HepG2 (cell line): ENCODE measurements at regions not wholly inside any gene's neighbourhood (a gene's known extent, or its start where the extent isn't known, plus 50 kb on each side); places are given as distances from the start of the nearest gene placed in this dataset.
"Not testable (repeated sequence)": the region's sequence is repeated elsewhere in the genome, so short reads cannot be mapped to it uniquely, and the experiment has no call there.

Experiments
- ATAC-seq: fragments of 200-7000 bp; cut with Tn5 transposase; 3 replicates; pipeline ENCODE4 v1.9.1; 2020; ENCODE audit warnings: mild to moderate bottlenecking, moderate library complexity
- BruUV-seq: library from RNA; stranded (reverse); fragments of 400-500 nt; replicated peaks from 2 replicates; lab custom pipeline; 2021; lab: Mats Ljungman, UMichigan
- CTCF ChIA-PET: fragments of 300-600 bp; formaldehyde crosslinking; extraction: SDS; loops from one replicate; lab custom pipeline; 2021; ENCODE audit warnings: low total read pairs, inconsistent platforms, low intra/inter-chr PET ratio; lab: Yijun Ruan, JAX
- POLR2A ChIA-PET: fragments of 350-600 bp; sonication (Branson Sonifier 250); formaldehyde crosslinking; loops from one replicate; lab custom pipeline; 2020; ENCODE audit warnings: antibody characterized with exemption, inconsistent platforms; lab: Yijun Ruan, JAX
- DNase-seq: peaks from one replicate; pipeline ENCODE4 v3.0.0-alpha.2; 2015; ENCODE audit warnings: low spot score
- FAIRE-seq: peaks from 3 replicates; lab custom pipeline; 2011; peaks lifted over from hg19 to GRCh38; lab: Jason Lieb, UNC
- H2AFZ ChIP-seq: one replicate; pipeline ENCODE4 v1.6.1; 2011; ENCODE audit warnings: low read length, inconsistent platforms
- H3K27ac ChIP-seq: fragments of 300-600 bp; 3 replicates; pipeline ENCODE4 v1.8.0; 2011; ENCODE audit warnings: mixed run types, mild to moderate bottlenecking, mixed read lengths, low read length, inconsistent platforms; ENCODE audit not compliant: insufficient read depth; ENCODE audit errors: extremely low read length
- H3K27me3 ChIP-seq, 2 experiments: fragments of 200-600 bp in 1 of 2; 2 replicates in 1 of 2; 3 replicates in 1 of 2; pipeline versions ENCODE4 v1.6.0 to v1.8.0; 2011; ENCODE audit warnings: low read length in 2 of 2, mild to moderate bottlenecking in 2 of 2, moderate library complexity in 2 of 2, inconsistent platforms in 1 of 2; ENCODE audit not compliant: insufficient read depth in 2 of 2, control insufficient read depth in 1 of 2
- H3K36me3 ChIP-seq, 2 experiments: fragments of 200-600 bp in 1 of 2; replicated peaks in 1 of 2; 2 replicates in 1 of 2; 3 replicates in 1 of 2; pipeline versions ENCODE4 v1.5.1 to v1.8.0; 2011; ENCODE audit warnings: low read length in 2 of 2, inconsistent platforms in 1 of 2; ENCODE audit not compliant: insufficient read depth in 2 of 2, control insufficient read depth in 1 of 2
- H3K4me1 ChIP-seq: 2 replicates; pipeline ENCODE4 v1.5.1; 2012; ENCODE audit warnings: low read length, inconsistent platforms; ENCODE audit not compliant: insufficient read depth
- H3K4me2 ChIP-seq: 2 replicates; pipeline ENCODE4 v1.6.0; 2011; ENCODE audit warnings: low read depth, low read length, inconsistent platforms
- H3K4me3 ChIP-seq, 3 experiments: fragments of 200-600 bp in 1 of 3; sonication (generic), shearing (Covaris generic) in 1 of 3; replicated peaks in 1 of 3; 2 replicates each; pipeline ENCODE4 v1.5.1; 2011 to 2016; ENCODE audit warnings: low read length in 3 of 3, inconsistent platforms in 2 of 3, low read depth in 2 of 3, mild to moderate bottlenecking in 2 of 3, control low read depth in 1 of 3, mixed read lengths in 1 of 3; ENCODE audit not compliant: insufficient read depth in 1 of 3
- H3K79me2 ChIP-seq: one replicate; pipeline ENCODE4 v1.6.1; 2011; ENCODE audit warnings: low read length, inconsistent platforms; ENCODE audit not compliant: insufficient read depth
- H3K9ac ChIP-seq: 2 replicates; pipeline ENCODE4 v1.6.0; 2011; ENCODE audit warnings: mild to moderate bottlenecking, low read depth, low read length, inconsistent platforms; ENCODE audit not compliant: insufficient read depth
- H3K9me3 ChIP-seq: 2 replicates; pipeline ENCODE4 v1.5.1; 2012; ENCODE audit warnings: mild to moderate bottlenecking, low read length
- H4K20me1 ChIP-seq: 2 replicates; pipeline ENCODE4 v1.6.0; 2011; ENCODE audit warnings: inconsistent platforms, mild to moderate bottlenecking, low read length, moderate library complexity; ENCODE audit not compliant: insufficient read depth
- WGBS: methylation state at CpG from one replicate; pipeline ENCODE4 v1.1.6; 2017; ENCODE audit warnings: low lambda C conversion rate; 5-methylcytosine and 5-hydroxymethylcytosine counted together
- in situ Hi-C: cut with HindIII; loops from 2 replicates; pipeline ENCODE4 v1.10.0; 2017; ENCODE audit warnings: low pct_unique_long_range_greater_than_20kb; ENCODE audit not compliant: extremely low pct_ligation_motif_present
- intact Hi-C: fragments of 100-400 bp; cut with micrococcal nuclease; formaldehyde crosslinking; loops from one replicate; pipeline ENCODE4 v1.10.0; 2022; ENCODE audit not compliant: unreplicated experiment
- small RNA-seq, 3 experiments: library from RNA; depleted of rRNA; stranded (forward); fragments of <200 nt; gene quantifications; one replicate each; pipeline ENCODE3, GENCODE V24; 2012; ENCODE audit warnings: low read depth in 2 of 3, low replicate concordance in 1 of 3; ENCODE audit not compliant: insufficient read length in 3 of 3, insufficient read depth in 2 of 3

- intact Hi-C loops, POLR2A ChIA-PET, H3K4me3 ChIP-seq, H3K9me3 ChIP-seq, FAIRE-seq, H3K27me3 ChIP-seq, H3K9ac ChIP-seq, BruUV-seq, in situ Hi-C loops, ATAC-seq, H3K4me1 ChIP-seq, CTCF ChIA-PET, H3K4me2 ChIP-seq, DNase-seq, H4K20me1 ChIP-seq, H3K79me2 ChIP-seq, H2AFZ ChIP-seq, H3K36me3 ChIP-seq, H3K27ac ChIP-seq: not testable (repeated sequence)
- 33% methylated on average over 4 of the region's 6 CpGs for WGBS
Observed at GRCh38 chr9:40289999-40290398, 838.5 kb downstream of the FOXD4L6 start.

Small RNA genes lying in the stretch of these regions (small RNA-seq; reads per million reads assigned to genes)
- gene AL591471.1 (0 reads per million in 3 experiments), gene BX664727.2 (0 reads per million in 3 experiments)
